PC-3 (cell line): ENCODE measurements at regions not wholly inside any gene's neighbourhood (a gene's known extent, or its start where the extent isn't known, plus 50 kb on each side); places are given as distances from the start of the nearest gene placed in this dataset.
A peak's percentile ranks its signal among the peaks of the same experiment; 100 is the strongest.

ENCODE experiments used
- CTCF ChIP-seq: fragments of 300-600 bp; sonication (generic); conservative IDR thresholded peaks from 2 replicates; pipeline ENCODE4 v1.5.1; 2017; ENCODE audit warnings: antibody characterized with exemption, low read depth, mild to moderate bottlenecking, low read length
- EZH2 ChIP-seq: fragments of 300-600 bp; sonication (generic); IDR thresholded peaks from one replicate; pipeline ENCODE4 v1.6.1; 2017; ENCODE audit warnings: antibody characterized with exemption, mild to moderate bottlenecking, low read length; ENCODE audit not compliant: unreplicated experiment

- peak; percentile 88 for TF ChIP-seq CTCF
- no peak for TF ChIP-seq EZH2
These were observed 225.2 kb upstream of the PRSS58 start for GRCh38 chr7:142482891-142483658.
